Colonic mucosa (tissue), 4 donors: ENCODE measurements at regions not wholly inside any gene's neighbourhood (a gene's known extent, or its start where the extent isn't known, plus 50 kb on each side); places are given as distances from the start of the nearest gene placed in this dataset.
A peak's percentile ranks its signal among the peaks of the same experiment; 100 is the strongest.

ENCODE experiments used
- DNase-seq: peaks from one replicate; pipeline ENCODE4 v3.0.0-alpha.2; 2020
- H3K27ac ChIP-seq: fragments of 200-600 bp; one replicate; pipeline ENCODE4 v1.8.0; 2021
- H3K27me3 ChIP-seq: fragments of 200-600 bp; one replicate; pipeline ENCODE4 v1.8.0; 2021
- H3K36me3 ChIP-seq: fragments of 200-600 bp; one replicate; pipeline ENCODE4 v1.8.0; 2021
- H3K4me1 ChIP-seq: fragments of 200-600 bp; one replicate; pipeline ENCODE4 v1.8.0; 2021; ENCODE audit warnings: mild to moderate bottlenecking
- H3K4me3 ChIP-seq: fragments of 200-600 bp; one replicate; pipeline ENCODE4 v1.8.0; 2021
- H3K9ac ChIP-seq, 2 donors: one replicate each; pipeline ENCODE4 v1.7.0; 2013; ENCODE audit warnings: control low read depth in 2 of 2, low read depth in 2 of 2, low read length in 2 of 2
- H3K9me3 ChIP-seq: fragments of 200-600 bp; one replicate; pipeline ENCODE4 v1.8.0; 2021
- intact Hi-C: fragments of 100-400 bp; cut with DNase I; formaldehyde crosslinking; loops from one replicate; pipeline ENCODE4 v1.14.1; 2022
- TF ChIP-seq, protein P1 (sequence below): fragments of 200-600 bp; IDR thresholded peaks from one replicate; pipeline ENCODE4 v1.8.0; 2022; ENCODE audit warnings: antibody characterized with exemption, mild to moderate bottlenecking
- donor health status: healthy.
- donor health status: DM: no; HTN: no; CAD: no.
- donor health status: DM: no; HTN: no; CAD: no.

- TF ChIP-seq, protein P1, sequence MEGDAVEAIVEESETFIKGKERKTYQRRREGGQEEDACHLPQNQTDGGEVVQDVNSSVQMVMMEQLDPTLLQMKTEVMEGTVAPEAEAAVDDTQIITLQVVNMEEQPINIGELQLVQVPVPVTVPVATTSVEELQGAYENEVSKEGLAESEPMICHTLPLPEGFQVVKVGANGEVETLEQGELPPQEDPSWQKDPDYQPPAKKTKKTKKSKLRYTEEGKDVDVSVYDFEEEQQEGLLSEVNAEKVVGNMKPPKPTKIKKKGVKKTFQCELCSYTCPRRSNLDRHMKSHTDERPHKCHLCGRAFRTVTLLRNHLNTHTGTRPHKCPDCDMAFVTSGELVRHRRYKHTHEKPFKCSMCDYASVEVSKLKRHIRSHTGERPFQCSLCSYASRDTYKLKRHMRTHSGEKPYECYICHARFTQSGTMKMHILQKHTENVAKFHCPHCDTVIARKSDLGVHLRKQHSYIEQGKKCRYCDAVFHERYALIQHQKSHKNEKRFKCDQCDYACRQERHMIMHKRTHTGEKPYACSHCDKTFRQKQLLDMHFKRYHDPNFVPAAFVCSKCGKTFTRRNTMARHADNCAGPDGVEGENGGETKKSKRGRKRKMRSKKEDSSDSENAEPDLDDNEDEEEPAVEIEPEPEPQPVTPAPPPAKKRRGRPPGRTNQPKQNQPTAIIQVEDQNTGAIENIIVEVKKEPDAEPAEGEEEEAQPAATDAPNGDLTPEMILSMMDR: peak; percentile 51
- DNase-seq: peak; percentile 42
Observed at GRCh38 chr11:38791346-38791961, 2193.4 kb upstream of the RAG2 start.

GRCh38 chr11:38788561-38788960, 2190.5 kb upstream of the RAG2 start:
- H3K27me3 ChIP-seq: no peaks in the 10 kb centered on the region
- no peak overlapping the region for H3K9ac ChIP-seq
- no peaks in the 10 kb centered on the region for H3K9me3 ChIP-seq
- TF ChIP-seq, protein P1: no peak
- H3K36me3 ChIP-seq: no peaks in the 10 kb centered on the region
- no peak for DNase-seq
- intact Hi-C loops: no loop called here
- no peak overlapping the region for H3K27ac ChIP-seq
- no peak overlapping the region for H3K4me3 ChIP-seq
- no peaks in the 10 kb centered on the region for H3K4me1 ChIP-seq

More at GRCh38 chr11:38791346-38791961, 2193.4 kb upstream of the RAG2 start:
- Histone ChIP-seq H3K9me3 (no peaks in the 10 kb centered on the region), H3K36me3 (no peaks in the 10 kb centered on the region), H3K4me3 (no peak overlapping the region), H3K9ac (no peak overlapping the region), H3K27ac (no peak overlapping the region), H3K27me3 (no peaks in the 10 kb centered on the region), H3K4me1 (no peaks in the 10 kb centered on the region)
- intact Hi-C loops: no loop called here

GRCh38 chr11:38784164-38784563, 2186.1 kb upstream of the RAG2 start:
- intact Hi-C loops: no loop called here
- H3K9ac ChIP-seq: no peak overlapping the region
- H3K4me3 ChIP-seq: no peak overlapping the region
- TF ChIP-seq, protein P1: no peak
- no peaks in the 10 kb centered on the region for H3K36me3 ChIP-seq
- no peaks in the 10 kb centered on the region for H3K4me1 ChIP-seq
- DNase-seq: no peak
- H3K27ac ChIP-seq: no peak overlapping the region
- H3K27me3 ChIP-seq: no peaks in the 10 kb centered on the region
- H3K9me3 ChIP-seq: no peaks in the 10 kb centered on the region

DNA sequence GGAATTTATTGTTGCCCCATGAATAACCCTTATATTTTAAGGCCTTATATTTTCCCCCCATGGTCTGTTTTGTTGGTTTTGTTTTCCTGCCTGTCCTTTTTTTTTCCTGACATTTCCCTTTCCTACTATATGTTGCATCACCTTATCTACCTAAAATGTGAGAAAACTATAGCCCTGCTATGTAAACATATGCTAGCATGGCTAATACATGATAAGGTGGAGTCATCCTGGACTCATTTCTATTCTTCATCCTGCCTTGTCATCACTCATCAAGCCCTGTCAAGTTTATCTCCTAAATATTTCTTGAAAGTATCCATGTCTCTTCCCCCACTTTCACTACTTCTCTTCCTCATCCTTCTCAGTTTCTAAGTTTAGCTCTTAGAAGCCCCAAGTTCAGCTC, 2168.8 kb upstream of the RAG2 start:
- H3K4me3 ChIP-seq: no peak overlapping the region
- intact Hi-C loops: no loop called here
- H3K27ac ChIP-seq: no peak overlapping the region
- TF ChIP-seq, protein P1: no peak
- no peaks in the 10 kb centered on the region for H3K4me1 ChIP-seq
- no peaks in the 10 kb centered on the region for H3K36me3 ChIP-seq
- no peaks in the 10 kb centered on the region for H3K27me3 ChIP-seq
- no peak for DNase-seq
- no peak overlapping the region for H3K9ac ChIP-seq
- H3K9me3 ChIP-seq: no peaks in the 10 kb centered on the region

- H3K4me3 ChIP-seq: no peak overlapping the region
- H3K9ac ChIP-seq: no peak overlapping the region
- no peak for DNase-seq
- no peaks in the 10 kb centered on the region for H3K36me3 ChIP-seq
- intact Hi-C loops: no loop called here
- H3K9me3 ChIP-seq: no peaks in the 10 kb centered on the region
- no peak overlapping the region for H3K27ac ChIP-seq
- H3K4me1 ChIP-seq: no peaks in the 10 kb centered on the region
- no peaks in the 10 kb centered on the region for H3K27me3 ChIP-seq
- TF ChIP-seq, protein P1: no peak
Observed at GRCh38 chr11:38759394-38759793, 2161.4 kb upstream of the RAG2 start.
